ENCODE measurements at regions not wholly inside any gene's neighbourhood (a gene's known extent, or its start where the extent isn't known, plus 50 kb on each side); places are given as distances from the start of the nearest gene placed in this dataset.

GRCh38 chr3:83823095-83823494, 1135.7 kb upstream of the CADM2 start (continued):
- no peak for TF ChIP-seq RELA (IDR thresholded peaks at IDR 0.05; ENCODE audit: borderline replicate concordance, partially characterized antibody)
- no peak for TF ChIP-seq IRF5 (IDR thresholded peaks at IDR 0.05; ENCODE audit: borderline replicate concordance)
- no peak for TF ChIP-seq SMARCA5 (IDR thresholded peaks at IDR 0.05)
- TF ChIP-seq ZNF384 (IDR thresholded peaks at IDR 0.05; ENCODE audit: borderline replicate concordance, low read depth, low read length) = no peak

GRCh38 chr3:83835040-83835439, 1123.7 kb upstream of the CADM2 start:
- in situ Hi-C loops (cut with MboI) (no loop called here), intact Hi-C loops (cut with micrococcal nuclease; ENCODE audit: unreplicated experiment) (loop anchor here (10.0 kb wide), 1 partner anchor 60 kb away; no protein-coding TSS in a partner anchor)
- TF ChIP-seq CREB1 (IDR thresholded peaks at IDR 0.05; ENCODE audit: low read depth) = no peak
- no peak for TF ChIP-seq ZNF622 (IDR thresholded peaks at IDR 0.05)
- no peak for TF ChIP-seq MEF2A (IDR thresholded peaks at IDR 0.05; ENCODE audit: insufficient read depth, low read depth, low read length)
- no peak for TF ChIP-seq NR2C2 (IDR thresholded peaks at IDR 0.05; ENCODE audit: borderline replicate concordance, control insufficient read depth, insufficient read length, low read depth)
- TF ChIP-seq STAT3 (IDR thresholded peaks at IDR 0.05; ENCODE audit: low read depth, low read length) = no peak
- no peak for TF ChIP-seq BRCA1 (IDR thresholded peaks at IDR 0.05; ENCODE audit: low read depth, low read length)
- TF ChIP-seq ESRRA (IDR thresholded peaks at IDR 0.05; ENCODE audit: low read length) = no peak
- no peak for TF ChIP-seq SUPT20H (IDR thresholded peaks at IDR 0.05; ENCODE audit: borderline replicate concordance, control insufficient read depth, low read depth, low read length)
- TF ChIP-seq RELA (IDR thresholded peaks at IDR 0.05; ENCODE audit: borderline replicate concordance, partially characterized antibody) = no peak
- no peak for TF ChIP-seq SREBF1 (IDR thresholded peaks at IDR 0.05; ENCODE audit: low read length)
- no peak for TF ChIP-seq RB1 (IDR thresholded peaks at IDR 0.05; ENCODE audit: borderline replicate concordance)
- no peak for TF ChIP-seq SMAD5 (IDR thresholded peaks at IDR 0.05; ENCODE audit: low read depth)
- TF ChIP-seq IRF3 (IDR thresholded peaks at IDR 0.05) = no peak
- no peak for TF ChIP-seq EZH2 (IDR thresholded peaks at IDR 0.05; ENCODE audit: borderline replicate concordance, control insufficient read depth, low read depth, low read length)
- no peak for TF ChIP-seq ZZZ3 (IDR thresholded peaks at IDR 0.05; ENCODE audit: control insufficient read depth, insufficient read length, low read depth)
- TF ChIP-seq MTA3 (IDR thresholded peaks at IDR 0.05; ENCODE audit: borderline replicate concordance, low read length) = no peak
- no peak for TF ChIP-seq TCF3 (IDR thresholded peaks at IDR 0.05; ENCODE audit: borderline replicate concordance, insufficient read depth, low read depth, low read length)
- no peak overlapping the region for H3K4me3 ChIP-seq
- no peaks in the 10 kb centered on the region for H3K9me3 ChIP-seq (replicated peaks; ENCODE audit: control insufficient read depth, insufficient read depth, low read length)
- no peaks in the 10 kb centered on the region for H3K36me3 ChIP-seq (ENCODE audit: control insufficient read depth in 2 of 2, insufficient read depth in 2 of 2, low read length in 1 of 2)
- ChIA-PET POLR2A (no interaction called here), RAD21 (ENCODE audit: unreplicated experiment) (no interaction called here), SMC1A (ENCODE audit: uncharacterized antibody, unreplicated experiment) (no interaction called here), CTCF (no interaction called here)
- ATAC-seq = no peak
- BruUV-seq (replicated peaks) = no TSS peak
- no peak overlapping the region for H3K4me2 ChIP-seq (ENCODE audit: control insufficient read depth, insufficient read depth)
- no peak overlapping the region for H3K27ac ChIP-seq (ENCODE audit: control insufficient read depth, insufficient read depth)
- H3K79me2 ChIP-seq (ENCODE audit: control insufficient read depth, insufficient read depth, low read length) = no peaks in the 10 kb centered on the region
- no peaks in the 10 kb centered on the region for H4K20me1 ChIP-seq (ENCODE audit: control insufficient read depth, insufficient read depth)
- FAIRE-seq = no peak
- no peaks in the 10 kb centered on the region for H3K4me1 ChIP-seq (ENCODE audit: control insufficient read depth, insufficient read depth, low read length)
- 78% methylated on average over 4 of the region's 4 CpGs for WGBS (ENCODE audit: insufficient coverage, insufficient replicate concordance, low lambda C conversion rate, missing lambda C conversion rate)
- DNase-seq (ENCODE audit: low read depth, low spot score) = no peak
- no peak overlapping the region for H2AFZ ChIP-seq (ENCODE audit: control insufficient read depth, low read depth, low read length)
- H3K9ac ChIP-seq (ENCODE audit: control insufficient read depth, insufficient read depth, low read length) = no peak overlapping the region
- H3K27me3 ChIP-seq (replicated peaks in 1 of 2; ENCODE audit: control insufficient read depth in 2 of 2, insufficient read depth in 2 of 2, low read length in 1 of 2) = no peaks in the 10 kb centered on the region

Measured in GM12878 (cell line).